ENCODE measurements at regions not wholly inside any gene's neighbourhood (a gene's known extent, or its start where the extent isn't known, plus 50 kb on each side); places are given as distances from the start of the nearest gene placed in this dataset.

- no peak for DNase-seq
Observed at GRCh38 chr9:91042541-91042940, 240.9 kb downstream of the SYK start.

- no peak for DNase-seq
Observed at GRCh38 chr9:91043056-91043810, 241.6 kb downstream of the SYK start.

DNA sequence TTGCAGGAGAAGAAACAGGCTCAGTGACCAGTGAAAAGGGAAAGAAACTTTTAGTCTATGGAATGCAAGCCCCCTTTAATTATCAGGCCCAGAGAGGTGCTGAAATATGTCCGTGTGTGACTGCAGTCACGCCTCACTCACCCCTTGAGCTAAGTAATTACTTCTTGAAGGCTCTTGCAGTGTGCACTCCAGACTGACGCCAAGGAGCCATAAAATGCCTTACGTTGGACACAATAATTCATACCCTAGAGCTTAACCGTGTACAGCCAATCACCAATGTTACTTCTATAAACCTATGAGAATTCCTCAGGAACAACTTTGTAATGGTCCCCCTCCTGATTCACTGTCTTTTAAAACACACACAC, 242.2 kb downstream of the SYK start:
- DNase-seq, result no peak

GRCh38 chr9:91044354-91044753, 242.7 kb downstream of the SYK start:
- no peak for DNase-seq

DNA sequence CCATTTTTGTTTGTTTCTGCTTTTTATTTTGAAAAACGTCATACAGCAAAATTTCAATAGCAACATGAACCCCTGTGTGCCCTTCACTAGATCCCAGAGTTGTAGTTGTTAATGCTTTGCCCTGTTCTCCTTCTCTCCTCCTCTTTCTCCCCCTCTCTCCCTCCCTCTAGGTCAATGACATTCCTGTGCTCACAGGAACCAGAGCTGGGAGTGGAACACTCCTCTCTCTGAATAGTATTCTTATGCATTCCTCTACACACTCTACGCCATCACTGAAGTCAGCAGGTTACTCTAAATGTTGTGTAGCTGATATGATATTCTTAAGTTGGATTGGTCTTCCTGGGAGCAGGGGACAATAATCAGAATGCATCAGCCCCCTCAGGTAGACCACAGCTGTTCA, 243.4 kb downstream of the SYK start:
- DNase-seq, result no peak

DNA sequence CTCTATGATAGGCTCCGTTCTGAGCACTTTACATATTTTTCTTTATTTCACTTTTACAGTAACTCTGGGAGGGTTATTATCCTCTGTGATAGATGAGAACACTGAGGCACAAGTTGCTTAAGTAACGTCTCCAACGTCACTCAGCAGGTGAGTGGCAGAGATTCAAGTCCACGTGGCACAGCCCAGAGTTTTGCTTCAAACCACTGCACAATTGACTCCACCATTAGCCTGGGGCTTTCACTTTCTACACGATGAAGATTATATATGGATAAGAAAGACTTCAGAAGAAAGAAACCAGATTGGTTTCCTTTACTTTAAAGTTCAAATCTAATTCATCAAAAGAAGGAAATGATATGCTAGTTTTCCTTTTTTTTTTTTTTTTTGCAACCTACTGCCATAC, 245.9 kb downstream of the SYK start:
- no peak for DNase-seq

DNA sequence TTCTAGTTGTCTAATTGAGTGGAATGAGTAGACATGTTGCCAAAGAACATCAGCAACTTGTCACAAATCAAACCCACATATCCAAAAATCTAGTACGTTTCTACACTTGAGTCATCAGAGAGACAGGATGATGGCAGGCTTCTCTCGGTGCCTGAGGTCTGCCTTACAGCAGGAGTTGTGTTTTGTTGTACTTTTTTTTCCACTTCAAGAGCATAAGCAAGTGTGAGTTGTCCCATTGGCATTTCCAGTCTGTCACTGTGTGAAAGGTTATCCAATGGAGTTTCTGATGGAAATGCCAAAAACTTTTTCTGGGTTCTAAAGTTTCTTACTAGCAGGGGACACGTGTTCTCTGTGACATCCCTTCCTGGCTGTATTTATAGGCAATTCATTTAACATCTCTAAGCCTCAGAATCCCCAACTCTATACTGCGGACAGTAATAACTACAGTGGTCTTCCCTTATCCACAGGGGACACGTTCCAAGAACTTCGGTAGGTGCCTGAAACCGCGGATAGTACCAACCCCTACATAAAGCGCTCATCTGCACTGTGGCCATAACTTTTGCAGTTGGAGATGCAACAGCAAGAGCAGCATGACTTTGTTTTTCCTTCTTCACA, 246.5 kb downstream of the SYK start:
- DNase-seq, result no peak

DNA sequence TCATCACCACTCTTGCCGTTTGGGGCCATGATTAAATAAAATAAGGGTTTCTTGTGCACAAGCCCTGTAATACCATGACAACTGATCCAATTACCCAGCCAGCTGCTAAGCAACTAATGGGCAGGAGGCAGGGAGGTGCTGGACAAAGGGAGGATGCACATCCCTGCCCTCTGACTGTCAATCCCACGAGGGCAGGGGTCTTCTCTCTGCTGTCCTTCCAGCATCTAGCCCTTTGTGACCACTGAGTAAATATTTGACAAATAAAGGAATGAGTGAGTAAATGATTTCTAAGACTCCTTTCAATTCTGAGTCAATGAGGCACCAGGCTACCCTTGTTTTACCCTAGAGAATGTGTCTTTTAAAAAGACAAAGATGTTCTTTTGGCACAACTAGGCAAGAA, 247.1 kb downstream of the SYK start:
- DNase-seq, result no peak

GRCh38 chr9:91053824-91054223, 252.2 kb downstream of the SYK start:
- DNase-seq, result no peak

DNA sequence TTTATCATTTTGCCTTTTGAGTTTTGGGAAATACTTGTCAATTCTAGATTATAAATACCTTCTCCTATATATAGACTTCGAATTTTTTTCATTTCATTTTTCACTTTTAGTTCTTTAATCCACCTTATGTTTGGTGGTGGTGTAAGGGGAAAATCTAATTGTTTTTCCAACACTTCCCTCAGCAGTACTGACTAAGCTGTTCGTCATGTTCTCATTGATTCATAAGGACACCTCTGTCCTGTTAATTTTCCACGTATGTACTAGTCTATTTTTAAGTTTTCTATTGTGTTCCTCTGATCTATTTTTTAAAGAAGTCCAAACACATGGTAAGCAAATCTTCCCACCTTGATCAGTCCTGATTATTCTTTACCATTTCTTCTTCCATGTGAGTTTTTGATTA, 254.2 kb downstream of the SYK start:
- DNase-seq, result no peak

DNA sequence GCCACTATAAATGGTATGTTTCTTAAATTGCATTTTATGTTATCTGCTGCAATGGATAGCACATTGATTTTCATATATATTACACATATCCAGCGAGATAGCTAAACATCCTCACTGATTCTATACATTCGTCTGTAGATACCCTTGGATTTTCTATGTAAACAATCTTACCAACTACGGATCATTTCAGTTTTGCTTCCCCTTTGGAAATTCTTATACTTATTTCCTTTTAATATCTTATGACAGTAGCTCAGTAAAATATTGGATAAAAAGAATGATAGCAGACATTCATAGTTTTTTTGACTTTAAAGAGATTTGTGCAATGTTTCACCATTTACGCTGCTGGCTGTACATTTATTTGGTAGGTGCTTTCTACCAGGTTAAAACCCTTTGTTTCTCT, 254.9 kb downstream of the SYK start:
- DNase-seq, result no peak

- no peak for DNase-seq
Observed at GRCh38 chr9:91056917-91057316, 255.3 kb downstream of the SYK start.

GRCh38 chr9:91059713-91060112, 258.1 kb downstream of the SYK start:
- DNase-seq, result no peak

GRCh38 chr9:91060520-91061343, 259.1 kb downstream of the SYK start:
- no peak for DNase-seq

GRCh38 chr9:91061506-91061905, 259.9 kb downstream of the SYK start:
- DNase-seq, result no peak

DNA sequence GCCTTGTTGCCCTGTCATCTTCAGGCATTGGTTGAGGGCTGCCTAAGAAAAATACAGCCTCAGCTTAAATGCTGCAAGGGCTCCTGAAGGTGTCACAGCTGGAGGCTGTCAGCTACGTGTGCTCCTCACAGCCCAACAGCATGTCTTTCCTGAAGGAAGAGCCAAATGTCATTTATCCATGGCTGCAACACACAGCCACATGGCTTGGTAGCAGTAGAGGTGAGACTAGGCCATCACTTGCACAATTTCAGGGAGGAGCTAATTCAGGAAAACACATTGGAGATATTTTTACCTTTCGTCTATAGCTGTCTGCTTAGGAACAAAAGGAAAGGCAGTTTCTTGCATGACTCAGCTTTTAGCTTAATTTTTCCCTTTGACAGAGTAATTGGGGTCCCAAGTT, 260.7 kb downstream of the SYK start:
- DNase-seq, result no peak

DNA sequence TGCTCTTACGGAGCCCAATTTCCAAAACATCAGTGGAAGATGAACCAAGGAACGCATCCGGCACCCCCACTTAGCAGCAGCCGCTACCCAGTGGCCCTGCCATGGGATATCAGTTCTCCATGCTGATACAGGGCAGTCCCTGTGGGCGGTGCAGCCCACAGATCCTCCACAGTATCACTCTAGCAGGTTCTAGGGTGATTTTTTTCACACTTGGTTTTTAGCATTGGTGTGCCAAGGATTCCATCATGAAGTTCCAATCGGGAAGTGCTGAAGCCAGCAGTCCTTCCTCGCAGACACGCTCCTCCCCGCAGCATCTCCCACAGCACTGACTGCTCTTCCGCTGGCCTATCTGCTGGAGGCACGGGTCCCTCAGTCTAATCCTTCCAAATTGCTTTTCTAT, 261.9 kb downstream of the SYK start:
- DNase-seq, result no peak

DNA sequence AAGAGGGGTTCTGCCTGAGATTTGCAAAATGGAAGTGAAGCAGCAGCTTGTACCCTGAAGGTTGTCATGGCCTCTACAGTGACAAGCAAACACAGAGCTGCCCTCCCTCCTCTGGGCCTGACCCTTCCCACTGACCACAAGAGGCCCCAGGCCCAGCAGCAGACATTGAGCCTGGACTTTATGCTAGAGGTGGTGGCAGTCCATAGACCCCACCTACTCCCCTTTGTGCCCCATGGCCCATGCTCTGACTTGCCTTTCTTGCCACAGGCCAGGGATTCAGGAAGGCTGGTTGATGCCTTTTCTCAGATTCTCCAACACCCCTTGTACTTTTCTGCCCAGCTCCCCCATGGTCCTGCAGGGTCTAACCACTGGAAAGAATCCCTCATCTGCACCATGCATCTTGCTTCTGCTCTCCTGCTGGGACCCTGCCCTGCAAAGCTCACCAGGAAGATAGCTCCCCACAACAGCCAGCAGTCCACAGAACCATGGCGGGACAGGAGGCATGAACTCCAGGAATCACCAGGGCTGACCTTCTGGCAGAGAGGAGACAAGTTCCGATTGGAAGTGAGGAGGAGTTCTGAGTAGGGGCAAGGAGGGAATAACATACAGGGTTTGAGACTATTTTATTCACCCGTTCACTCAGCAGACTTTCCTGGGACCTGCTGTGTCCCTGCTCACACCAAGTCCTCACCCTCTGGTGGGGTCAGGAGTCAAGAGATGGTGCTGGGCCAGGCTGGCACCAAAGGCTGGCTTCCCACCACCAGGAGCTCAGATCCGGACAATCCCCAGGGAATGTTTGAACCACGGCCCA, 263.8 kb downstream of the SYK start:
- no peak for DNase-seq

GRCh38 chr9:91066042-91066415, 264.4 kb downstream of the SYK start:
- no peak for DNase-seq

GRCh38 chr9:91066856-91067255, 265.2 kb downstream of the SYK start:
- no peak for DNase-seq

- no peak for DNase-seq
Observed at GRCh38 chr9:91067306-91067860, 265.8 kb downstream of the SYK start.

GRCh38 chr9:91071184-91071990, 269.8 kb downstream of the SYK start:
- no peak for DNase-seq
